Keratinocyte (primary cell): ENCODE measurements at regions not wholly inside any gene's neighbourhood (a gene's known extent, or its start where the extent isn't known, plus 50 kb on each side); places are given as distances from the start of the nearest gene placed in this dataset.

Source experiments
- DNase-seq: peaks from one replicate; pipeline ENCODE4 v3.0.0-alpha.2; 2011; ENCODE audit warnings: low read depth, missing footprints, low spot score
- FAIRE-seq: peaks from 2 replicates; lab custom pipeline; 2011; peaks lifted over from hg19 to GRCh38; lab: Jason Lieb, UNC
- H2AFZ ChIP-seq: 2 replicates; pipeline ENCODE4 v1.6.0; 2012; ENCODE audit warnings: low read length, control low read depth, inconsistent platforms; ENCODE audit not compliant: control insufficient read depth
- H3K27ac ChIP-seq: 2 replicates; pipeline ENCODE4 v1.5.1; 2011; ENCODE audit warnings: low read length; ENCODE audit not compliant: control insufficient read depth, insufficient read depth
- H3K27me3 ChIP-seq: 3 replicates; pipeline ENCODE4 v1.6.0; 2011; ENCODE audit warnings: low read length; ENCODE audit not compliant: control insufficient read depth, insufficient read depth; ENCODE audit errors: extremely low read depth
- H3K36me3 ChIP-seq, 2 experiments: 2 replicates in 1 of 2; 3 replicates in 1 of 2; pipeline ENCODE4 v1.5.1; 2011; ENCODE audit warnings: low read length in 2 of 2, mild to moderate bottlenecking in 1 of 2; ENCODE audit not compliant: control insufficient read depth in 2 of 2, insufficient read depth in 2 of 2; ENCODE audit errors: extremely low read depth in 1 of 2
- H3K4me1 ChIP-seq: 3 replicates; pipeline ENCODE4 v1.5.1; 2011; ENCODE audit warnings: low read length; ENCODE audit not compliant: control insufficient read depth, insufficient read depth; ENCODE audit errors: extremely low read depth
- H3K4me2 ChIP-seq: 3 replicates; pipeline ENCODE4 v1.6.0; 2011; ENCODE audit warnings: low read depth, low read length; ENCODE audit not compliant: control insufficient read depth, insufficient read depth; ENCODE audit errors: extremely low read depth
- H3K4me3 ChIP-seq, 3 experiments: fragments of 200-600 bp in 1 of 3; sonication (generic) in 1 of 3; 2 replicates in 2 of 3; 3 replicates in 1 of 3; pipeline ENCODE4 v1.5.1; 2011 to 2016; ENCODE audit warnings: low read length in 3 of 3, mild to moderate bottlenecking in 3 of 3, control low read depth in 2 of 3, inconsistent platforms in 1 of 3, low read depth in 1 of 3, mixed read lengths in 1 of 3, mixed run types in 1 of 3, moderate library complexity in 1 of 3; ENCODE audit not compliant: control insufficient read depth in 2 of 3, insufficient read depth in 2 of 3; ENCODE audit errors: extremely low read depth in 1 of 3
- H3K79me2 ChIP-seq: 2 replicates; pipeline ENCODE4 v1.6.0; 2012; ENCODE audit warnings: low read length; ENCODE audit not compliant: control insufficient read depth, insufficient read depth
- H3K9ac ChIP-seq: 3 replicates; pipeline ENCODE4 v1.6.0; 2011; ENCODE audit warnings: low read length; ENCODE audit not compliant: control insufficient read depth, insufficient read depth; ENCODE audit errors: extremely low read depth
- H3K9me1 ChIP-seq: 3 replicates; pipeline ENCODE4 v1.6.0; 2011; ENCODE audit warnings: low read length; ENCODE audit not compliant: control insufficient read depth, insufficient read depth; ENCODE audit errors: extremely low read depth
- H3K9me3 ChIP-seq: 2 replicates; pipeline ENCODE4 v1.5.1; 2012; ENCODE audit warnings: low read depth, low read length; ENCODE audit not compliant: control insufficient read depth
- H4K20me1 ChIP-seq: 3 replicates; pipeline ENCODE4 v1.6.0; 2011; ENCODE audit warnings: low read length; ENCODE audit not compliant: control insufficient read depth, insufficient read depth; ENCODE audit errors: extremely low read depth
- EZH2 ChIP-seq: IDR thresholded peaks from one replicate; pipeline ENCODE4 v1.6.1; 2012; ENCODE audit warnings: inconsistent platforms, mild to moderate bottlenecking, low read length, moderate library complexity
- dilution Hi-C: fragments of 300-500 bp; cut with MboI; formaldehyde crosslinking; loops from one replicate; pipeline ENCODE4 v1.7.0; 2020; ENCODE audit warnings: low sequenced_read_pairs; ENCODE audit not compliant: extremely low pct_ligation_motif_present
- TF ChIP-seq, protein P1 (sequence below), 3 experiments: IDR thresholded peaks in 1 of 3; conservative IDR thresholded peaks in 1 of 3; optimal IDR thresholded peaks in 1 of 3; 2 replicates in 2 of 3; 3 replicates in 1 of 3; pipeline versions ENCODE3 to v1.5.1; 2011; ENCODE audit warnings: low read length in 3 of 3, mild to moderate bottlenecking in 3 of 3, moderate library complexity in 2 of 3, control low read depth in 1 of 3, inconsistent platforms in 1 of 3; ENCODE audit not compliant: insufficient read depth in 2 of 3; ENCODE audit errors: extremely low read depth in 1 of 3

DNA sequence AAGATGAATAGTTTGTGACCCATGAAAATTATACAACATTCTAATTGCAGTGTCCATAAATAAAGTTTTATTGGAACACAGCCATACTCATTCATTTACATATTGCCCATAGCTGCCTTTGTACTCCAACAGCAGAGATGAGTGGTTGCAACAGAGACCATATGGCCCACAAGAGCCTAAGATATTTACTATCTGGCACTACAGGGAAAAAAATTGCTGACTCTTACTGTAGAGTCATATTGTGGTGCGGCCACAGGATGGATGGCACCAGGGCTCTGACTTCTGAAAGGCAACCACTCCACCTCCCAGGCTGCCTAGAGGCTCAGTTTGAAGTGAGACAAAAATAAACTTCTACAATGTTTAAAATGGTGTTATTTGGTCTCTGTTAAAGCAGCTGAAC, 404.0 kb upstream of the ATP5MC3 start:
- Histone ChIP-seq H3K27me3 (no peaks in the 10 kb centered on the region), H3K4me1 (no peaks in the 10 kb centered on the region), H3K9ac (no peak overlapping the region), H3K79me2 (no peaks in the 10 kb centered on the region), H3K36me3 (no peaks in the 10 kb centered on the region), H3K27ac (no peak overlapping the region), H3K4me2 (no peak overlapping the region), H3K9me1 (no peaks in the 10 kb centered on the region), H3K9me3 (no peaks in the 10 kb centered on the region), H3K4me3 (no peak overlapping the region), H4K20me1 (no peaks in the 10 kb centered on the region), H2AFZ (no peak overlapping the region)
- DNase-seq, result no peak
- FAIRE-seq, result no peak
- dilution Hi-C loops, result no loop called here
- no peak for TF ChIP-seq EZH2
- TF ChIP-seq, protein P1, sequence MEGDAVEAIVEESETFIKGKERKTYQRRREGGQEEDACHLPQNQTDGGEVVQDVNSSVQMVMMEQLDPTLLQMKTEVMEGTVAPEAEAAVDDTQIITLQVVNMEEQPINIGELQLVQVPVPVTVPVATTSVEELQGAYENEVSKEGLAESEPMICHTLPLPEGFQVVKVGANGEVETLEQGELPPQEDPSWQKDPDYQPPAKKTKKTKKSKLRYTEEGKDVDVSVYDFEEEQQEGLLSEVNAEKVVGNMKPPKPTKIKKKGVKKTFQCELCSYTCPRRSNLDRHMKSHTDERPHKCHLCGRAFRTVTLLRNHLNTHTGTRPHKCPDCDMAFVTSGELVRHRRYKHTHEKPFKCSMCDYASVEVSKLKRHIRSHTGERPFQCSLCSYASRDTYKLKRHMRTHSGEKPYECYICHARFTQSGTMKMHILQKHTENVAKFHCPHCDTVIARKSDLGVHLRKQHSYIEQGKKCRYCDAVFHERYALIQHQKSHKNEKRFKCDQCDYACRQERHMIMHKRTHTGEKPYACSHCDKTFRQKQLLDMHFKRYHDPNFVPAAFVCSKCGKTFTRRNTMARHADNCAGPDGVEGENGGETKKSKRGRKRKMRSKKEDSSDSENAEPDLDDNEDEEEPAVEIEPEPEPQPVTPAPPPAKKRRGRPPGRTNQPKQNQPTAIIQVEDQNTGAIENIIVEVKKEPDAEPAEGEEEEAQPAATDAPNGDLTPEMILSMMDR (optimal IDR thresholded peaks at IDR 0.05 in 1 of 3, IDR thresholded peaks at IDR 0.05 in 1 of 3, conservative IDR thresholded peaks at IDR 0.05 in 1 of 3; ENCODE audit: extremely low read depth in 1 of 3, insufficient read depth in 2 of 3, low read length in 3 of 3), result no peak

DNA sequence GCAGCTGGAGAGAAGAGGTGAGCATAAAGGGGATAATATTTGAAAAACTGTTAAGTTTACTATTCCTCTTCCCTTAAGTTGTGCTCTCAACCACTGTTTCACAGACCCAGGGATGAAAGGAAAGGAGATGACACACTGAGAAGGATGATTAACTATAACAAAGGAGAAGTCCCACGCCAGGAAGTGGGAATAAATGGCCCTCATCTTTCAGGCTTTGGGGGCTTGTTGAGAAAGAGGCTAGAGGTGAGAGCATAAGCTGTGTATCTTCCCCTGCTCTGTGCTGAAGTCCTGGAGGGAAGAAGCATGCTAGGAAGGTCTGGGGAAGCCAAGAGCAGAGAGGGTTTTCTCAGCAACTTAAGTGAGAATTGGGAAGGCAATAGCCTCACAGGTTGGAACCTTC, 399.1 kb upstream of the ATP5MC3 start:
- no peak overlapping the region for H3K4me3 ChIP-seq
- H4K20me1 ChIP-seq, result no peaks in the 10 kb centered on the region
- no peaks in the 10 kb centered on the region for H3K9me1 ChIP-seq
- H3K4me2 ChIP-seq, result no peak overlapping the region
- no peaks in the 10 kb centered on the region for H3K79me2 ChIP-seq
- no peaks in the 10 kb centered on the region for H3K9me3 ChIP-seq
- dilution Hi-C loops, result no loop called here
- no peak overlapping the region for H3K9ac ChIP-seq
- no peak overlapping the region for H2AFZ ChIP-seq
- H3K27me3 ChIP-seq, result no peaks in the 10 kb centered on the region
- FAIRE-seq (no peak), DNase-seq (no peak)
- no peaks in the 10 kb centered on the region for H3K36me3 ChIP-seq
- no peaks in the 10 kb centered on the region for H3K4me1 ChIP-seq
- TF ChIP-seq, protein P1 (optimal IDR thresholded peaks at IDR 0.05 in 1 of 3, IDR thresholded peaks at IDR 0.05 in 1 of 3, conservative IDR thresholded peaks at IDR 0.05 in 1 of 3; ENCODE audit: extremely low read depth in 1 of 3, insufficient read depth in 2 of 3, low read length in 3 of 3), result no peak
- no peak for TF ChIP-seq EZH2
- H3K27ac ChIP-seq, result no peak overlapping the region
